HFF-Myc (cell line): ENCODE measurements at regions not wholly inside any gene's neighbourhood (a gene's known extent, or its start where the extent isn't known, plus 50 kb on each side); places are given as distances from the start of the nearest gene placed in this dataset.

Experiments
- DNase-seq: peaks from one replicate; pipeline ENCODE4 v3.0.0-alpha.2; 2011; ENCODE audit warnings: low read depth; ENCODE audit errors: extremely low read depth
- H3K4me3 ChIP-seq: replicated peaks from 2 replicates; pipeline ENCODE4 v1.5.1; 2011; ENCODE audit warnings: low read depth, mild to moderate bottlenecking, control low read depth, low read length
- TF ChIP-seq, protein P1 (sequence below): IDR thresholded peaks from 2 replicates; pipeline ENCODE4 v1.5.1; 2012; ENCODE audit warnings: mild to moderate bottlenecking, low read depth, low read length, control low read depth; ENCODE audit errors: missing control alignments

- no peak overlapping the region for H3K4me3 ChIP-seq
- no peak for DNase-seq
- TF ChIP-seq, protein P1, sequence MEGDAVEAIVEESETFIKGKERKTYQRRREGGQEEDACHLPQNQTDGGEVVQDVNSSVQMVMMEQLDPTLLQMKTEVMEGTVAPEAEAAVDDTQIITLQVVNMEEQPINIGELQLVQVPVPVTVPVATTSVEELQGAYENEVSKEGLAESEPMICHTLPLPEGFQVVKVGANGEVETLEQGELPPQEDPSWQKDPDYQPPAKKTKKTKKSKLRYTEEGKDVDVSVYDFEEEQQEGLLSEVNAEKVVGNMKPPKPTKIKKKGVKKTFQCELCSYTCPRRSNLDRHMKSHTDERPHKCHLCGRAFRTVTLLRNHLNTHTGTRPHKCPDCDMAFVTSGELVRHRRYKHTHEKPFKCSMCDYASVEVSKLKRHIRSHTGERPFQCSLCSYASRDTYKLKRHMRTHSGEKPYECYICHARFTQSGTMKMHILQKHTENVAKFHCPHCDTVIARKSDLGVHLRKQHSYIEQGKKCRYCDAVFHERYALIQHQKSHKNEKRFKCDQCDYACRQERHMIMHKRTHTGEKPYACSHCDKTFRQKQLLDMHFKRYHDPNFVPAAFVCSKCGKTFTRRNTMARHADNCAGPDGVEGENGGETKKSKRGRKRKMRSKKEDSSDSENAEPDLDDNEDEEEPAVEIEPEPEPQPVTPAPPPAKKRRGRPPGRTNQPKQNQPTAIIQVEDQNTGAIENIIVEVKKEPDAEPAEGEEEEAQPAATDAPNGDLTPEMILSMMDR, result no peak
Measured at GRCh38 chr9:121601194-121601593, 50.2 kb upstream of the DAB2IP start.
